ENCODE measurements at regions not wholly inside any gene's neighbourhood (a gene's known extent, or its start where the extent isn't known, plus 50 kb on each side); places are given as distances from the start of the nearest gene placed in this dataset.

DNA sequence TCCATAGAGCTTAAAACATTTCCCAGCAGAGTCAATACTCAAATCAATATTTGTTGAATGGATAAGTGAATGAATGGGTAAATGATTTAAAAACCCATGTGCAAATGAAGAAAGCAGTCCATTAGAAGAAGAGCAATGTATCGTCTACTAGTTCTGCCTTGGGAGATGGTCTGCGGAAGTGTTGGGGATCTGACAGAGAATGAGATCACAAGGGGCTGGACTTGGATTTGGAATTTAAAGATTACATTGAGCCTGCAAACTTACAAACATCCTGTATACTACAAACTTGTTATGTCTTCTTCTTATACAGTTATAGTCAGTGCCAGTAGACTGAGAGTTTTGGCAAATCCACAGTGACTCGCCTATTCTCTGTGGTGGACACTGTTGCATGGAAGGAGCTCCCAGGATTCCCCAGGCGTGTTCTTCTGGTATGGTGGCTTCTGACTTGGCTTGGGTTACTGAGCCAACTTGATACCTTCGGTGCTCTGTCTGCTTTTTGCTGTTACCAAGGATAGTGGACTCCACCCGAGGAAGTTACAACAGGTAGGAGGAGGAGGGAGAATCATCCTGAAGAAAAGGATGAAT, 163.3 kb upstream of the SERPINE2 start:
- Histone ChIP-seq H3K9ac (ENCODE audit: low read depth in 1 of 2, low read length in 2 of 2) (no peak overlapping the region), H3K4me1 (ENCODE audit: control insufficient read depth in 1 of 2, insufficient read depth in 2 of 2, low read length in 2 of 2) (no peaks in the 10 kb centered on the region), H3K27ac (ENCODE audit: low read depth, low read length) (no peak overlapping the region), H3K36me3 (ENCODE audit: control insufficient read depth in 1 of 2, insufficient read depth in 2 of 2, low read length in 2 of 2) (no peaks in the 10 kb centered on the region), H3K9me3 (ENCODE audit: control insufficient read depth in 1 of 2, low read length in 2 of 2) (no peaks in the 10 kb centered on the region), H3K4me3 (ENCODE audit: low read depth in 1 of 2, low read length in 2 of 2) (no peak overlapping the region), H3K27me3 (ENCODE audit: control insufficient read depth in 1 of 2, insufficient read depth in 2 of 2, low read length in 2 of 2) (no peaks in the 10 kb centered on the region)

DNA sequence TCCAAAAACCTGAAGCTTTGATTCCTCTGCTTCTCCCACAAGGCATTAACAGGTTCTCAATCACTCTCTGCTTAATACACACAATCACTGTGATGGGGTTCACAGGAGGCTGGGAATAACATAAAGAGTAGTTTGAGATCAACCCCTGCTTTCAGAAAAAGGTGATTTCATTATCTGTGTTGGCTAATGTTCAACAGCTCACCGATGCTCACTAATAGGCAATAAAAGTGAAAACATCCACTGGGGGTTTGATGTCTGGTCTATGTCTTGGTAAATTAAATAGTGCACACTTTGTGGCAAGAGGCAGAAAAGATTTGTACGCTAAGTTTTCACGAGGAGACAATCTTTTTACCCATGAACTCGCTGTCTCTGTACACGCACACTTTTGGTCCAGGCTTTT, 159.3 kb upstream of the SERPINE2 start:
- Histone ChIP-seq H3K9ac (ENCODE audit: low read depth in 1 of 2, low read length in 2 of 2) (no peak overlapping the region), H3K4me1 (ENCODE audit: control insufficient read depth in 1 of 2, insufficient read depth in 2 of 2, low read length in 2 of 2) (no peaks in the 10 kb centered on the region), H3K9me3 (ENCODE audit: control insufficient read depth in 1 of 2, low read length in 2 of 2) (no peaks in the 10 kb centered on the region), H3K4me3 (ENCODE audit: low read depth in 1 of 2, low read length in 2 of 2) (no peak overlapping the region), H3K36me3 (ENCODE audit: control insufficient read depth in 1 of 2, insufficient read depth in 2 of 2, low read length in 2 of 2) (no peaks in the 10 kb centered on the region), H3K27ac (ENCODE audit: low read depth, low read length) (no peak overlapping the region), H3K27me3 (ENCODE audit: control insufficient read depth in 1 of 2, insufficient read depth in 2 of 2, low read length in 2 of 2) (no peaks in the 10 kb centered on the region)

DNA sequence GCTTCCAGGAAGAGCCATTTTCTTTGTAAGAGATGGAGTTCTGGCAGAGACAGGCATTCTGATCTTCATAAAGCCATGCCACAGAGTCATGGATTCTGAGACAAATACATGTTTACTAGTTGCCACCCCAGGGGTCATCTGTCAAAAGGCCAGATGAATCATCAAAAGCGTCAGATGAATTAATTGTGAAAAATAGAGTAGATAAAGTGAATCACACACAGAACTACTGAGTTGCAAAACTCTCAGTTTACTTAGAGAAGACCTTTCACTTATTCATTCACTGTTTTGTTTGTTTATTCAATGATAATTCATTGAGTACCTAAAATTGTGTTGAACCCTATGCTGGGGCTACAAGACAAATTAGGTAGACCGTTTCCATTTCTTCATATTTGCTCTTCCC, 157.7 kb upstream of the SERPINE2 start:
- H3K27ac ChIP-seq (ENCODE audit: low read depth, low read length), result no peak overlapping the region
- H3K36me3 ChIP-seq (ENCODE audit: control insufficient read depth in 1 of 2, insufficient read depth in 2 of 2, low read length in 2 of 2), result no peaks in the 10 kb centered on the region
- no peaks in the 10 kb centered on the region for H3K27me3 ChIP-seq (ENCODE audit: control insufficient read depth in 1 of 2, insufficient read depth in 2 of 2, low read length in 2 of 2)

DNA sequence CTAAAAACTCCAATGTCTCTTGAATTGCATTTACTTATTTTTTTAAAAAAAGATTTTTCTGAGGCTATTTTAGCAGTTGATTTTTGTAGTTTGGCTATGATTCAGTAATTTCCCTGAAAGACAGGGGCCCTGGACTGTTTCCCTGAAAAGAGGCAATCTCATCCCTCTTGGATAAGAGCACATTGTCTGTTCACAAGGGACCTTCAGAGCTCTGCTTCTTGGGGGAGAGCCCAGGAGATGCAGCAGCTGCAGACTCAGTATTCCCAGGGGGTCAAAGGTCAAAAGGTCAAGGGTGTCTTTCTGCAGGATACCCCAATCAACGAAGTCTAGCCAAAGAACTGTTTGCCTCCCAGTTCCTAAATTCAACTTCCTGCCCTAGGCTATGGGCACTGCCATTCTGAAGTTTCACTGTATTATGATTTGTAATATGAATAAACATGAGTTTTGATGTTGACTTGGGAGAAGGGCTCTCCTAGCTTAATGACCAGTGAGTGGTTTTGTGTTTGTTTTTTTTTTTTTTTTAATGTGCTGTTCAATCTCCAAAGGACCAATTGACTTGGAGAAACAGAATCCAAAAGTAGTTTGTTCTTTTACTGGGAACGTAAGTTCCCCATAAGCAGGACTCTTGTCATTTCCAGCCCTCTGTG, 157.0 kb upstream of the SERPINE2 start:
- Histone ChIP-seq H3K4me3 (ENCODE audit: low read depth in 1 of 2, low read length in 2 of 2) (no peak overlapping the region), H3K9me3 (ENCODE audit: control insufficient read depth in 1 of 2, low read length in 2 of 2) (peaks cover 0 to 3% of the 10 kb centered on the region in 2 donors), H3K36me3 (ENCODE audit: control insufficient read depth in 1 of 2, insufficient read depth in 2 of 2, low read length in 2 of 2) (no peaks in the 10 kb centered on the region), H3K9ac (ENCODE audit: low read depth in 1 of 2, low read length in 2 of 2) (no peak overlapping the region), H3K4me1 (ENCODE audit: control insufficient read depth in 1 of 2, insufficient read depth in 2 of 2, low read length in 2 of 2) (no peaks in the 10 kb centered on the region), H3K27me3 (ENCODE audit: control insufficient read depth in 1 of 2, insufficient read depth in 2 of 2, low read length in 2 of 2) (no peaks in the 10 kb centered on the region), H3K27ac (ENCODE audit: low read depth, low read length) (no peak overlapping the region)

More for the DNA sequence above, 157.7 kb upstream of the SERPINE2 start:
- no peak overlapping the region for H3K9ac ChIP-seq (ENCODE audit: low read depth in 1 of 2, low read length in 2 of 2)
- H3K4me3 ChIP-seq (ENCODE audit: low read depth in 1 of 2, low read length in 2 of 2), result no peak overlapping the region
- peaks cover 0 to 3% of the 10 kb centered on the region in 2 donors for H3K9me3 ChIP-seq (ENCODE audit: control insufficient read depth in 1 of 2, low read length in 2 of 2)
- H3K4me1 ChIP-seq (ENCODE audit: control insufficient read depth in 1 of 2, insufficient read depth in 2 of 2, low read length in 2 of 2), result no peaks in the 10 kb centered on the region

DNA sequence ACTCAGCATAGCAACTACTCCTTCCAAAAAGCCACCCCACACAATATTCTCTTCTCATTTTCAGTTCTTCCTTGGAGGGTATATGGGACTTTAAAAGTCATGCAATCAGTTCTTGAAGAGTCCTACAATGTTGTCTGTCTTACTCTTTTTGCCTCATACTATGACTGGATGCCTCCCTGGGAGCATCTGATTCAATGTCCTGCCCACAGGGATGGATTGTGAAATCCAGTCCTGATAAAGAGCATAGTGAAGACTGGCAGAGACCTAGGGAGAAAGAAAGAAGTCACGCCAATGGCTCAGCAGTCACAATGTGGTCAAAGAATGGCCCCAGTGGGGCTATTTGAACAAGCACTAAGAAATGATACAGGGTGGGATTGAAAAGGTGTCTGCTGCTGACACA, 155.1 kb upstream of the SERPINE2 start:
- Histone ChIP-seq H3K36me3 (ENCODE audit: control insufficient read depth in 1 of 2, insufficient read depth in 2 of 2, low read length in 2 of 2) (no peaks in the 10 kb centered on the region), H3K4me3 (ENCODE audit: low read depth in 1 of 2, low read length in 2 of 2) (no peak overlapping the region), H3K9me3 (ENCODE audit: control insufficient read depth in 1 of 2, low read length in 2 of 2) (peaks cover 0 to 3% of the 10 kb centered on the region in 2 donors), H3K4me1 (ENCODE audit: control insufficient read depth in 1 of 2, insufficient read depth in 2 of 2, low read length in 2 of 2) (no peaks in the 10 kb centered on the region), H3K27me3 (ENCODE audit: control insufficient read depth in 1 of 2, insufficient read depth in 2 of 2, low read length in 2 of 2) (no peaks in the 10 kb centered on the region), H3K9ac (ENCODE audit: low read depth in 1 of 2, low read length in 2 of 2) (no peak overlapping the region), H3K27ac (ENCODE audit: low read depth, low read length) (no peak overlapping the region)

DNA sequence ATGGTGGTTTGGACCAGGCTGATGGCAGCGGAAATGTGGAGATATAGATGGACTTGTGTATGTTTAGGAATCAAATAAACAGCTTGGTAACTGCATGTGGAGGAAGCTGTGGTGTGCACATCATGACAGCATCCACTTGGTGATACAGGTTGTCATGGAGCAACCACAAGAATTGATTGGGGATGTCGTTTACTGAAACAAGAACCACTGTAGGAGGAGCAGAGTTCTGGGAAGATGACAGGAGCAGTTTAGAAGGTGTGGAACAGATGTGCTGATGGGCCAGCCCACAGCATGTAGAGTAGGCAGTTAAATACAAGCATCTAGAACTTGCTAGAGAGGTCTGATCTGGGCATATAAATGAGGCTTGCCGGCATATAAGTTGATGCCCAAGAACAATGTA, 152.4 kb upstream of the SERPINE2 start:
- H3K27me3 ChIP-seq (ENCODE audit: control insufficient read depth in 1 of 2, insufficient read depth in 2 of 2, low read length in 2 of 2), result no peaks in the 10 kb centered on the region
- no peak overlapping the region for H3K27ac ChIP-seq (ENCODE audit: low read depth, low read length)
- H3K36me3 ChIP-seq (ENCODE audit: control insufficient read depth in 1 of 2, insufficient read depth in 2 of 2, low read length in 2 of 2), result no peaks in the 10 kb centered on the region
- H3K4me3 ChIP-seq (ENCODE audit: low read depth in 1 of 2, low read length in 2 of 2), result no peak overlapping the region
- no peak overlapping the region for H3K9ac ChIP-seq (ENCODE audit: low read depth in 1 of 2, low read length in 2 of 2)
- no peaks in the 10 kb centered on the region for H3K4me1 ChIP-seq (ENCODE audit: control insufficient read depth in 1 of 2, insufficient read depth in 2 of 2, low read length in 2 of 2)
- H3K9me3 ChIP-seq (ENCODE audit: control insufficient read depth in 1 of 2, low read length in 2 of 2), result peaks cover 6 to 12% of the 10 kb centered on the region in 2 donors

DNA sequence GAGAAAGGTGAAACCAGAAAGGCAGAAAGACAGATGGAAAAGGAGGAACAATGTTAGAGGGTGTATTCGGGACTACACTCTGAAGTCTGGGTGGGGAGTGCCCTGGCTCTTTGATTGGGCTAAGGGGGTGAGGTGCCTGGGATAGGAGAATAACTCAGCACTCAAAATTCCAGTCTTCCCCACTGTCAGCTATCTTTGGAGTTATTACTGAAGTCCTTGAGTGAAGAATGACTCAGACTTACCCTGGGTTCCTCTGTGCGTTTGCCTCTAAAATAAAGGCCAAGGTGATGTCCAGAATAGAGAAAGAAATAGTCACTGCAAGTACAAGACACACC, 151.8 kb upstream of the SERPINE2 start:
- Histone ChIP-seq H3K4me1 (ENCODE audit: control insufficient read depth in 1 of 2, insufficient read depth in 2 of 2, low read length in 2 of 2) (no peaks in the 10 kb centered on the region), H3K9ac (ENCODE audit: low read depth in 1 of 2, low read length in 2 of 2) (no peak overlapping the region), H3K27ac (ENCODE audit: low read depth, low read length) (no peak overlapping the region), H3K36me3 (ENCODE audit: control insufficient read depth in 1 of 2, insufficient read depth in 2 of 2, low read length in 2 of 2) (no peaks in the 10 kb centered on the region), H3K27me3 (ENCODE audit: control insufficient read depth in 1 of 2, insufficient read depth in 2 of 2, low read length in 2 of 2) (no peaks in the 10 kb centered on the region), H3K4me3 (ENCODE audit: low read depth in 1 of 2, low read length in 2 of 2) (no peak overlapping the region), H3K9me3 (ENCODE audit: control insufficient read depth in 1 of 2, low read length in 2 of 2) (peaks cover 6 to 12% of the 10 kb centered on the region in 2 donors)

DNA sequence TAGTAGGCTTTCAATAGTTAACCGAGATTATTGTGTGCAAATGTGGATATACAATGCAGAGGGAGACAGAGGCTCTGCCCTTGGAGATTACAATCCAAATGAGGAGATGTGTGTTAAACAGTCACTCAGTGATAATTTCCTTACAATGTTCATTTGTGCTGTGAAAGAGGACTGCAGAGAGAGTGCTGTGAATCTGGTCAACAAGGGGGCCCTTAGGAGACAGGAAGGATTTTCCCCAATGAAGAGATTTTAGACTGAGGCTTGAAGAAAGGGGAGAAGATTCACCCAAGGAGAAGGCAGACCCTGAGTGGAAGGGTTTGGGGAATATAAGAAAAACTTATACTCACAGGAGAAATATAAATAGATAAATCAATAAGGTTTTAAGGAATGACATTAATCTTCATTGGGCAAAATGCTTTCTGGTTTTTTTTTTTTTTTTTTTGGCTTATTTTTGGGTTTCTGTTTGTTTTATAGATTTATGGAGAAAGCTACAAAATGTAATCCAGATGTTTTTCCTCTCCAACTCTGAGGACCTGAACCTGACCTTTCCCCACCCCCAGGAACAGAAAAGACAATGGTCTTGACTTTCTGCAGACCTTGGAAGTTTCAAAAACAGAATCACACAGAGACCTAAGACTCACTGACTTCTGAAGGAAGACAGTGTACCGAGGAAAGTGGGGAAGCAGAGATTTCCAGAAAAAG, 151.3 kb upstream of the SERPINE2 start:
- Histone ChIP-seq H3K27me3 (ENCODE audit: control insufficient read depth in 1 of 2, insufficient read depth in 2 of 2, low read length in 2 of 2) (no peaks in the 10 kb centered on the region), H3K4me3 (ENCODE audit: low read depth in 1 of 2, low read length in 2 of 2) (no peak overlapping the region), H3K4me1 (ENCODE audit: control insufficient read depth in 1 of 2, insufficient read depth in 2 of 2, low read length in 2 of 2) (no peaks in the 10 kb centered on the region), H3K36me3 (ENCODE audit: control insufficient read depth in 1 of 2, insufficient read depth in 2 of 2, low read length in 2 of 2) (no peaks in the 10 kb centered on the region), H3K27ac (ENCODE audit: low read depth, low read length) (no peak overlapping the region), H3K9me3 (ENCODE audit: control insufficient read depth in 1 of 2, low read length in 2 of 2) (peaks cover 6 to 12% of the 10 kb centered on the region in 2 donors), H3K9ac (ENCODE audit: low read depth in 1 of 2, low read length in 2 of 2) (no peak overlapping the region)

DNA sequence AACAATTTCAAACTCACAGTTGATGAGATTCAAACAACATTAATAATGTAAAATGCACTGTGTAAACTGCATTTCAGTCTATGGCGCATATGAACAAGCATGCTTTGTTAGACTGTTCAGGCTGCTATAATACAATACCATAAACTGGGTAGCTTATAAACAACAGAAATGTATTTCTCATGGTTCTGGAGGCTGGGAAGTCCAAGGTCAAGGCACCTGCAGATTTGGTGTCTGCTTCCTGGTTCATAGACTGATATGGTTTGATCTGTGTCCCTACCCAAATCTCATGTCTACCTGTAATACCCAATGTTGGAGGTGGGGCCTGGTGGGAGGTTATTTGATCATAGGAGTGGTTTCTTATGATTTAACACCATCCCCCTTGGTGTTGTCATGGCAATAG, 148.1 kb upstream of the SERPINE2 start:
- Histone ChIP-seq H3K27me3 (ENCODE audit: control insufficient read depth in 1 of 2, insufficient read depth in 2 of 2, low read length in 2 of 2) (no peaks in the 10 kb centered on the region), H3K9me3 (ENCODE audit: control insufficient read depth in 1 of 2, low read length in 2 of 2) (peaks cover 6 to 9% of the 10 kb centered on the region in 2 donors), H3K27ac (ENCODE audit: low read depth, low read length) (no peak overlapping the region), H3K4me3 (ENCODE audit: low read depth in 1 of 2, low read length in 2 of 2) (no peak overlapping the region), H3K4me1 (ENCODE audit: control insufficient read depth in 1 of 2, insufficient read depth in 2 of 2, low read length in 2 of 2) (no peaks in the 10 kb centered on the region), H3K36me3 (ENCODE audit: control insufficient read depth in 1 of 2, insufficient read depth in 2 of 2, low read length in 2 of 2) (no peaks in the 10 kb centered on the region), H3K9ac (ENCODE audit: low read depth in 1 of 2, low read length in 2 of 2) (no peak overlapping the region)

DNA sequence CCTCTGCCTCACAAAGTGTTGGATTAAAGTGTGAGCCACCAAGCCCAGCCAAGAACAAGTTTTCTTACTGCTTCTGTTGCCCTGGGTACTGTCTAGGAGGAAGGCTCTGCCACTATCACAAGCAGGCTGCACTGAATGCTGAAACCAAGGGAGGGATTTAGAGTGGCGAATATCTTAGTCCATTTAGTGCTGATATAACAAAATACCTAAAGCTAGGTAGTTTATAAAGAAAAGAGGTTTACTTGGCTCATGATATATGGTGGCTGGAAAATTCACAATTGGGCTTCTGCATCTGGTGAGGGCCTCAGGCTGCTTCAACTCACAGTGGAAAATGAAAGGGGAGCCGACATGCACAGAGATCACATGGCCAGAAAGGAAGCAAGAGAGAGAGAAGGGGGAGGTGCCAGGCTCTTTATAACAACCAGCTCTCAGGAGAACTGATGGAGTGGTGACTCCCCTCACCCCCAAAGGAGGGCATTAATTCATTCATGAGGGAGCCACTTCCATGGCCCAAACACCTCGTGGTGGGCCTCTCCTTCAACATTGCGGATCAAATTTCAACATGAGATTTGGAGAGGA, 146.0 kb upstream of the SERPINE2 start:
- Histone ChIP-seq H3K4me1 (ENCODE audit: control insufficient read depth in 1 of 2, insufficient read depth in 2 of 2, low read length in 2 of 2) (no peaks in the 10 kb centered on the region), H3K27ac (ENCODE audit: low read depth, low read length) (no peak overlapping the region)

More for the DNA sequence above, 146.0 kb upstream of the SERPINE2 start:
- no peaks in the 10 kb centered on the region for H3K36me3 ChIP-seq (ENCODE audit: control insufficient read depth in 1 of 2, insufficient read depth in 2 of 2, low read length in 2 of 2)
- H3K27me3 ChIP-seq (ENCODE audit: control insufficient read depth in 1 of 2, insufficient read depth in 2 of 2, low read length in 2 of 2), result no peaks in the 10 kb centered on the region
- H3K9me3 ChIP-seq (ENCODE audit: control insufficient read depth in 1 of 2, low read length in 2 of 2), result peaks cover 6 to 9% of the 10 kb centered on the region in 2 donors
- H3K9ac ChIP-seq (ENCODE audit: low read depth in 1 of 2, low read length in 2 of 2), result no peak overlapping the region
- no peak overlapping the region for H3K4me3 ChIP-seq (ENCODE audit: low read depth in 1 of 2, low read length in 2 of 2)

All from duodenal mucosa (tissue), 2 donors.